T-helper 2 cell (primary cell): ENCODE measurements at regions not wholly inside any gene's neighbourhood (a gene's known extent, or its start where the extent isn't known, plus 50 kb on each side); places are given as distances from the start of the nearest gene placed in this dataset.

Source experiments
- DNase-seq, 5 experiments: peaks; one replicate each; pipeline versions ENCODE4 v3.0.0 to v3.0.0-alpha.2; 2012 to 2022

DNA sequence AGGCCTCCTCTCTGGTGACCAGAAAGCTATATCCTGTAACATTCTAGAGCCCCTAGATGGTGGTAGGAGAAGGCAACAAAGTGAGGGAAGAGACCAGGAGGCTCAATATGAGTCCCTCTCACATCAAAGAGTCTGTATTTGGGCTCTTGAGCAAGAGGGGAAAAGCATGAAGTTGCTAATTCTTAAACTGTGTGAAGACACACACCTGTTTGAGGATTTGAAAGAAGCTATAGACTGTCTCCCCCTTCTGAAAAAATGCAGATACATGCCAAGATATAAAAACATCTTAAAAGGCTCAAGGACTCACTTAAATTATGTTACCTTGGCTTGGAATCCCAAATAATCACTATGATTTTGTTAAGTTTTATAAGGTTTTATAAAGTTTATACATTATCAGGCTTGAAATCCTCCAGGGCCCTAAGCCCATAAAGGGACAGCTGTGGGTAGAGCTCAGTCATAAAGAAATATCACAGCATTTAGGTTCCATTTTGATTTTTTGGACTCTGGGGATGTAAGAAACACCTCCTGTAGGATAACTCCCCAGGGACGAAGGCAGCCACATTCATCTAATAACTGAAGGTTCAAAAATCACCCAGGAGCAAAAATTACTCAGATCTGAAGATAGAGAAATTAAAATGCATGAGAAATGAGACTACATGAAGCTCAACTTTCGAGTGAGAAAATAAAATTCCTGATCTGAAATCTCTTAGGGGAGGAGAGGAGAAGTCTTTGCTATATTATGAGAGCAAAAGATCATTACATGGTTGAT lies 136.1 kb upstream of the LGALSL start:
- DNase-seq = no peak

- DNase-seq = no peak
Observed at GRCh38 chr2:64318476-64318748, 135.6 kb upstream of the LGALSL start.

GRCh38 chr2:64319896-64320295 lies 134.1 kb upstream of the LGALSL start:
- no peak for DNase-seq

DNA sequence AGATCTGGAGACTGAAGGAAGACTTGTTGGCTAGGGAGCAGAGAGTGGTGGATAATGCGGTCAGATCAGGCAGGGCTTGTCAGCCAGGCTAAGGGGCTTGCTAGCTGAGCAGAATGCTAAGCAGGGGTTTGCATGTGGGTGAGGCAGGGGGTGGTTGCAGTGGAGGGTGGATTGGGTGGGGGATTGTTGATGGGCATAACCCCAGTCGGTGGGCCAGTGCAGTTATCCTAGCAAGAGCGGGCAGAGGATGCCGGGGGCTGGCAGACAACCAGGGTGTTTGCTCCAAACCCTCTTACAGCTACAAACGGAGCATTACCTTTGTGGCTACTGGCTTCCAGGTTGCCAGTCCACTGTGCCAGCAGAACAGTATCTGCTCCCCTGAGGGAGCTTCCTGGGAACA lies 131.5 kb upstream of the LGALSL start:
- DNase-seq = no peak

DNA sequence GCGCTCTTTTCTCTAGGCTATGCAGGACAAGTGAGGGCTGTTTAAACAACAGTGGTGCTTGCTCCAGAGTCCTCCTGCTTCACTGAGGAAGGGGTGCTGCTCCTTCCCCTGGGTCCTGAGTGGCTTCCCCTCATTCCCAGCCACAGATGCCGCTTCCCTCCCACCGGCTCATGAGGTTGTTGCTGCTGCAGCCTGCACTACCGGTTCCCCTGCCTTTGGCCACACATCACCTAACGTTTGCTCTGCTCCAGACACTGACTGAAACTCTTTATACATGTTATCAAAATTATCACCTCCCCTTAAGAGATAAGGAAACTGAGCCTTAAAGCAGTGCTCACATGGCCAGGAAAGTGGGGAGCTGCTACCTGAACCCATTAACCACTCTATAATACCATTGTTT lies 130.8 kb upstream of the LGALSL start:
- DNase-seq = no peak

DNA sequence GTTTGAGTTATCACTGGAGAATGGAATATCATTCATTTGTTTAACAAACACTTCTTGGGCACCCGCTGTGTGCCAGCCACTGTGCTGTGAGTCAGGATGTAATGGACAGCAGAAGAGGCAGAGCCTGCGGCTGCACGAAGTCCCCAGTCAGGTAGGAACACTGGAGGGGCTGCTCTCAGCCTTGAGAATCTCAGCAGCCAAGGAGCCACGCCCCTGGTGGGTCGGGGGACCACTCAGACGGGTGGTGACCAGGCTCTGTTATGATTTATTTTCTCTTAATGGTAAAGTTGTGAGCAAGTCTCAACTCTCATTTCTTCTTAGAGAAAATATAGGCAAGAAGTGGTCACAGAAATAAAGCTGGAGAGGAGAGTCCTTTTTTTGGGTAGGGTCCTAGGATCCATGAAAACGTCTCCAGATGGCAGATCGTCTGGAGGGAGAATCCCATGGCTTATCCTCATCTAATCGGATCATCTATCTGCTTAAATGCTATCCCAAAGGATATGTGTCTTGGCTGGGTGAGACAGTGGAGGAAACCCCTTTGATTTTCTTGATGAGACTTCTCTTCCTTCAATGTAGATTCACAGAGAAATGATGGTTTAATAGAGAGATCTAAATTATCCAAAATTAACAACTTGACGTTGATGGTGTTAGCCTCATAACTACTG lies 129.1 kb upstream of the LGALSL start:
- no peak for DNase-seq

- DNase-seq = peak in 1 of 5 experiments; percentile 63
Observed at GRCh38 chr2:64325477-64325851, 128.5 kb upstream of the LGALSL start.

GRCh38 chr2:64325852-64326577 lies 127.9 kb upstream of the LGALSL start:
- peak in 3 of 5 experiments; percentile 22 to 94 (median 69) for DNase-seq

- DNase-seq = no peak
Observed at GRCh38 chr2:64326578-64327050, 127.3 kb upstream of the LGALSL start.

DNA sequence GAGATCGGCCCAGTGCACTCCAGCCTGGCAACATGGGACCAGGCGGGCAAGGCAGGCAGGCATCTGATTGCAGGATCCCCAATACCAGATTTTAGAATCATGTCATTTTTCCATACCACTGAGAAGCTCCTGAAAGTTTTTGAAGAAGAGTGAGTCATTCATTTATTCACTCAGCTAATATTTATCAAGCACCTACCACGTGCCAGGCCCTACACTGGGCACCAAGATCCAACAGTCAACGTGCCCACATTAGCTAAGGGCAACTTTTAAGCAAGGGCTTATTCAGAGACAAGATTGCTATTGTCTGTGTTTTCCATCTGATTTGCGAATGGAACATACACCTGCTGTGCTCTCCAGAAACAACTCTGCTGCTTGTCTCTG lies 126.8 kb upstream of the LGALSL start:
- DNase-seq = no peak

- peak in 4 of 5 experiments; percentile 21 to 33 (median 27) for DNase-seq
Observed at GRCh38 chr2:64327510-64328414, 126.2 kb upstream of the LGALSL start.

GRCh38 chr2:64328415-64328722 lies 125.6 kb upstream of the LGALSL start:
- DNase-seq = no peak

- DNase-seq = no peak
Observed at GRCh38 chr2:64328756-64329155, 125.2 kb upstream of the LGALSL start.

DNA sequence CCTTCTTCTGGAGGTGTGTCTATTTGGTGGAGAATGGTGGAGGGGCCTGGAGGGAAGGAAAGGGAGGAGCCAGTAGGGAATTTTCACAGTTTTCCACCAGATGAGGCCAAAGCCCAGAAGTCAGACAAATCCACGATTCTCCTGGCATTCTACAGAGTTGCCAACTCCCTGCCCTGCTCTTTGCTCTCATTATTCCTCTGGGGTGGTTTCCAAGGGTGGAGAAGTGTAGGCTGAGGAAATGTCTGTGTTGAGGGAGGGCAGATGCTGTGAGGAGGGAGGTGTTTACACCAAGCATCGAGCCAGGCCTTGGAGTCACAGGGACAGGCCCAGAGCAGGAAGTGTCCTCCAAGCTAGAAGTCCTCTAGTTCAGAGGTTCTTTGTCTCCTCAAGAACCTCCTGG lies 124.1 kb upstream of the LGALSL start:
- no peak for DNase-seq

DNA sequence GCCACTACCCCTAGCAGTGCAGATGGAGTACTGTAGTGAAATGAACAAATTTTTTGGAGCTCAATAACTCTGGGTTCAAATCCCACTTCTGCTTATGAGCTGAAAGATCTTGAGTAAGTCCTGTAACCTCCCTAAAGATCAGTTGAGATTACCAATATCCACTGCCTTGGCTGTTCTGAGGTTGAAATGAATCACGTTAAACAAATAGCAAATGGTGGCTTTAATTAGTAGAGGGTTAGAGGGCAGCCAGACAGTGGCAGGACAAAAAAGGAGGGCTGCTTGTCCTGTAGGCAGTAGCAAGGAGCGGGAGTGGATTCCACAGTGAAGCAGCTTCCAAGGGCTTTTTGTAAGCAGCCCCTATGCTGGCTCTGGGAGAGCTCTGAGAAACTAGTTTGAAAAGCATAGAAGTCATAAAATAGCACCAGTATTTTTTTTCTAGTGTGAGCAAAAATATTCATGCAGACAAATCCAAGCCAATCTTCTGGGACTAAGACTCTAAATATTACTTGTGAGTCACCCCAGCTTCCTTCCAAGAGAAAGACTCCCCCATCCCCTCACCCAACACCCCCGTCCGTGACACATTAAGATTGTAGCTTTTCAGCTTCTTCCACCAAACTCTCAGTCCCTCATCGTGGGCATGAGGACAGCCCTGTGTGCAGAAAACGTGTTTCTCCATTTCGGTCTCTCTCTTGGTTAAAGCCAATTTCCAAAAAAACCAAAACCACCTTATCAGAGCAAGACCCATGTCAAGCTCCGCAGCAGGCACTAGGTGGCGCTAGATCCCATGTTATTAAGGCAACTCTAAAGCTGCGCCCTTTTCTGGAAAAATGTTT lies 123.5 kb upstream of the LGALSL start:
- peak; percentile 47 to 75 (median 57) for DNase-seq

DNA sequence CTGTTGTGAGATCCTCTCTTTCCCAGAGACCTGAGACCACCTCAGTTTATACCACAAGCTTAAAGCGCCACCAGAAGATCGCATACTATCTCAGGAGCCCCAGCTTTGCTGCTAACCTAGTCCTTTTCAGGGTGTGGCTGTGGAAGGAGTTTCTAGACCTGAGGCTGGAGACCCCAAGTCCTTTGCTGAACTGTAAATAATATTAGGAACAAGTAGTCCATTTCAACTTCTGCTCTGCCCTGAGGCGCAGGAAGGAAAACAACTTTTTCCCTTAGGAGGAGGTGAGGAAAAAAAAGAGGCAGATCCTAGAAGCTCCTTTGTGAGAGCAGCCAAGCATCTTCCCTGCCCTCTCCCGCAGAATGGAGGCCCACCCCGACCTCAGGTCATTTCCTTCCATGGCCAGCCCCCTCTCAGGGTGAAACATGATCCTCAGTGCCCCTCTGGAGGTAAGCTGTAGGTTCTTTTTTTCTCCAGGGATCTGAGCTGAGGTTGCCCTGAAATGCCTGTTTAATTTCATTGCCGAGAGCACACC lies 122.8 kb upstream of the LGALSL start:
- no peak for DNase-seq

GRCh38 chr2:64331849-64332699 lies 121.9 kb upstream of the LGALSL start:
- no peak for DNase-seq

GRCh38 chr2:64336171-64336570 lies 117.8 kb upstream of the LGALSL start:
- DNase-seq = no peak

- no peak for DNase-seq
Observed at GRCh38 chr2:64337314-64337713, 116.6 kb upstream of the LGALSL start.

GRCh38 chr2:64338108-64338507 lies 115.9 kb upstream of the LGALSL start:
- no peak for DNase-seq
